GM12865 (cell line): ENCODE measurements at regions not wholly inside any gene's neighbourhood (a gene's known extent, or its start where the extent isn't known, plus 50 kb on each side); places are given as distances from the start of the nearest gene placed in this dataset.

ENCODE experiments used
- DNase-seq: peaks from one replicate; pipeline ENCODE4 v3.0.0; 2010; ENCODE audit warnings: low read depth
- H3K4me3 ChIP-seq: 2 replicates; pipeline ENCODE4 v1.5.1; 2011; ENCODE audit warnings: mild to moderate bottlenecking, low read depth, low read length, control low read depth
- TF ChIP-seq, protein P1 (sequence below): IDR thresholded peaks from 2 replicates; pipeline ENCODE4 v1.5.1; 2011; ENCODE audit warnings: low read length, control low read depth, low read depth, inconsistent platforms; ENCODE audit not compliant: insufficient read depth; ENCODE audit errors: missing control alignments

DNA sequence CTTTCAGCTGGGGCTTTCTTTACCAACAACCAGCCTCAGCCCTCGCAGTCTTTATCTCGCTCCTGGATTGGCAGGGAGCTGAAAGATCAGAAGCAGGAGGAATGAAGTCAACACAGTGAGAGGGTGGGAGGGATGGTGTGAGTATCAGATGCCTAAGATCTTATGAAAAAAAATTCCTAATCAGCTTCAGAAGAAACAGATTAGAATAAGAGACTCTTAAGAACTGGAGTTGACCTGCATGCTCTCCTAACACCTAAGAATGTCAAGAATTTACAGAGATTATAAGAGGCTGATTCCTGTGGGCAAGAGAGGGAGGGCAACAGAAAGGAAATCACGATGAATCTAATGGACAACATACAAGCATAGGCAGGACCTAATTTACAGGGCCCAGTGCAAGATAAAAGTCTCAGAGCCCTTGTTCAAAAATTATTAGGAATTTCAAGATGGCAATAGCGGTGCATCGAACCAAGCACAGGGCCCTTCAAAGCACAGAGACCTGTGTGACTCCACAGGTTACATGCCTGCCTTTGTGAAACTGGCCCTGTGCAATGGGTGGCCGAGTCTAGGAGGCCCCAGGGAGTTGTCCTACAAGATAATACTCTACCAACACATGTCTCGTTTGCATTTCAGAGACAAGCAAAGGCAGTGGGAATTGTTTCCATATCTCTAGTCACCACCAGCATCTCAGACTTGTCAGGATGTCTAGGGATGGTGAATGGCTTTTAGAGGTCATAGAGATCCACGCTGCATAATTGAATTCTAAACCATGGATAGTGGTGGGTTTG is 65.3 kb upstream of the PPP2R5A start:
- TF ChIP-seq, protein P1, sequence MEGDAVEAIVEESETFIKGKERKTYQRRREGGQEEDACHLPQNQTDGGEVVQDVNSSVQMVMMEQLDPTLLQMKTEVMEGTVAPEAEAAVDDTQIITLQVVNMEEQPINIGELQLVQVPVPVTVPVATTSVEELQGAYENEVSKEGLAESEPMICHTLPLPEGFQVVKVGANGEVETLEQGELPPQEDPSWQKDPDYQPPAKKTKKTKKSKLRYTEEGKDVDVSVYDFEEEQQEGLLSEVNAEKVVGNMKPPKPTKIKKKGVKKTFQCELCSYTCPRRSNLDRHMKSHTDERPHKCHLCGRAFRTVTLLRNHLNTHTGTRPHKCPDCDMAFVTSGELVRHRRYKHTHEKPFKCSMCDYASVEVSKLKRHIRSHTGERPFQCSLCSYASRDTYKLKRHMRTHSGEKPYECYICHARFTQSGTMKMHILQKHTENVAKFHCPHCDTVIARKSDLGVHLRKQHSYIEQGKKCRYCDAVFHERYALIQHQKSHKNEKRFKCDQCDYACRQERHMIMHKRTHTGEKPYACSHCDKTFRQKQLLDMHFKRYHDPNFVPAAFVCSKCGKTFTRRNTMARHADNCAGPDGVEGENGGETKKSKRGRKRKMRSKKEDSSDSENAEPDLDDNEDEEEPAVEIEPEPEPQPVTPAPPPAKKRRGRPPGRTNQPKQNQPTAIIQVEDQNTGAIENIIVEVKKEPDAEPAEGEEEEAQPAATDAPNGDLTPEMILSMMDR = no peak
- no peak for DNase-seq
- H3K4me3 ChIP-seq = no peak overlapping the region

DNA sequence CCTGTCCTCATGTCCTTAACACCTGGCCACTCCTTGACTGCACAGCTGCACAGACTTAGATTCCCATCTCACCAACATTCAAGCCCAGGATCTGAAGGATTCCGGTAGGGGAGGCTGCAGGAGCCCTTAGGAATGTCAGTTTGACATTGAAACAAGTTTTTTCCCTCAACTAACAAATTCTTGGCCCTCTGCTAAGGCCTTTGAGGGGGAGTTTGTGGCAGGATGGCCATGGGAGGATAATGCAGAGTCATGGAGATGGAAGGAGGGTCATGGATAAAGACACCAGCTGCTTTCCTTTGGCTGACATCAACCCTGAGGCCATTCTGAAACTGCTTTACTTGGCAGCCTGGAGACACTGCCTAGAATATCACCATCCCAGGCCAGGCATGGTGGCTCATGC is 63.4 kb upstream of the PPP2R5A start:
- DNase-seq = no peak
- TF ChIP-seq, protein P1 = no peak

DNA sequence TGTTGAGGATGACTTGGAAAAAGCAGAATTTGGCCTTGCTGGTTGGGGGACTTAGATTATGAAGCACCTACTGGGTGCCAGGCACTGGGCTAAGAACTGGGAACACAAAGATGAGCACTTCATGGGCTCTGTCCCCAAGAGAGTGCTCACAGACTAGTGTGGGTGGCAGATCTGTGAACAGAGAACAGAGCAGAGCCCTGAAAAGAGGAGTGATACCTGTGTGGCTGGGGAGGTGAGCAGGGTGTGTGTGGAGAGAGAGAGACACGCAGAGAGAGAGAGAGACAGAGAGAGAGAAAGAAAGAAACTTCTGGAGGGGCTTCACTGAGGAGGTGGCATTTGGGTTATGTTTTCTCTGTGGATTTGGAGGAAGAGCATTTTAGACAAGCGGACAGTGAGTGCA is 61.1 kb upstream of the PPP2R5A start:
- no peak for DNase-seq
- TF ChIP-seq, protein P1 = no peak
- no peak overlapping the region for H3K4me3 ChIP-seq

More for the DNA sequence above, 63.4 kb upstream of the PPP2R5A start:
- H3K4me3 ChIP-seq = no peak overlapping the region

- H3K4me3 ChIP-seq = no peak overlapping the region
- peak; percentile 18 for DNase-seq
- TF ChIP-seq, protein P1 = no peak
Observed at GRCh38 chr1:212225416-212225815, 59.8 kb upstream of the PPP2R5A start.

DNA sequence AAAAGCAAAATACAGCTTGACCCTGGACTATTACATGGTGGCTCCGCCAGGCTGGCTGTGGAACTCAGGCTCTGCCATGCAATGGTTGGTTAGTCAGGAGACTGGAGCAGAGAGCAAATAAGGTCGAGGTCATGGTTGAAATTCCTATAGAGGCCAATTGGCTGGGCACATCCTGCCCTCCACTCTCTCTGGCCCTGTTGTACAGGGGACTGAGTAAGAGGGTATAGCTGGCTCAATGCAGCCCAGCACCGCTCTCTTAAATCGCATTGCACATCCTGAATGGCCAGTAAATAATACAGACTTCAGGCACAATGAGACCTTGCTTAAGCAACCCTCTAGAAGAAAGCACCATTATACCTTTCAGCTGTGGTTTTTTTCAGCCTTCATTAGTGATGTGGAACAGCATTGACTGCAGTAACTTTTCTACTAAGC is 59.3 kb upstream of the PPP2R5A start:
- peak; percentile 23 for DNase-seq
- TF ChIP-seq, protein P1 = no peak
- no peak overlapping the region for H3K4me3 ChIP-seq

GRCh38 chr1:212226467-212226866 is 58.7 kb upstream of the PPP2R5A start:
- no peak overlapping the region for H3K4me3 ChIP-seq
- TF ChIP-seq, protein P1 = no peak
- DNase-seq = no peak

DNA sequence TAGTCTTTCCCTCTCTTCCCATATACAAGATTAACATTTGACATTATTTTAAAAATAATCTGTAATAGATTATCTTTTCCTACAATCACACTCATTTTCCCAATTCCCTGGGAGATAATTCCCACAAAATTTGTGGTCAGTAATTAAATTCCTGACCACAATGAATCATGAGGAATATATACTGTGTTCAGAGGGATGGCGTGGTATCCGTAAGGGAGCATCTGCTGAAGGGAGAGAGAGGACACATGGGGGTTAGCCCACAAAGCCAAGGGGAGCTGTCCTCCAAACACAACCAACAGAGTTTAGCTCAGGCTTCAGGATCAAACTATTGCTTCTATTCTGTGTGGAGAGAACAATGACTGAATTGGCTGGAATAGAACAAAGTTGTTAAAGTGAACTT is 57.1 kb upstream of the PPP2R5A start:
- TF ChIP-seq, protein P1 = no peak
- no peak overlapping the region for H3K4me3 ChIP-seq
- no peak for DNase-seq
